Endothelial cell of umbilical vein (primary cell): ENCODE measurements at regions not wholly inside any gene's neighbourhood (a gene's known extent, or its start where the extent isn't known, plus 50 kb on each side); places are given as distances from the start of the nearest gene placed in this dataset.

Experiments
- BruUV-seq: library from RNA; stranded (reverse); fragments of 400-500 nt; replicated peaks from 2 replicates; lab custom pipeline; 2021; lab: Mats Ljungman, UMichigan
- CTCF ChIA-PET: fragments of 300-600, 350-600 bp; sonication (Branson Sonifier 250); formaldehyde crosslinking; loops from one replicate; lab custom pipeline; 2021; ENCODE audit warnings: antibody characterized with exemption, inconsistent platforms; lab: Charles Lee
- POLR2A ChIA-PET: fragments of 300-600, 350-600 bp; sonication (Branson Sonifier 250); formaldehyde crosslinking; loops from one replicate; lab custom pipeline; 2021; ENCODE audit warnings: antibody characterized with exemption, inconsistent platforms; lab: Charles Lee
- DNase-seq: peaks from one replicate; pipeline ENCODE4 v3.0.0-alpha.2; 2011; ENCODE audit warnings: low read depth, low spot score
- FAIRE-seq: peaks from 2 replicates; lab custom pipeline; 2011; peaks lifted over from hg19 to GRCh38; lab: Jason Lieb, UNC
- H2AFZ ChIP-seq: 2 replicates; pipeline ENCODE4 v1.6.0; 2012; ENCODE audit warnings: low read depth, low read length, control low read depth, inconsistent platforms
- H3K27ac ChIP-seq: 2 replicates; pipeline ENCODE4 v1.5.1; 2011; ENCODE audit warnings: low read depth, mild to moderate bottlenecking, control low read depth, low read length, moderate library complexity; ENCODE audit not compliant: insufficient read depth
- H3K27me3 ChIP-seq, 2 experiments: 2 replicates each; pipeline versions ENCODE4 v1.6.0 to v1.6.1; 2011; ENCODE audit warnings: low read length in 2 of 2, mixed read lengths in 1 of 2; ENCODE audit not compliant: control insufficient read depth in 2 of 2, insufficient read depth in 2 of 2
- H3K36me3 ChIP-seq, 2 experiments: 2 replicates in 1 of 2; 3 replicates in 1 of 2; pipeline ENCODE4 v1.5.1; 2011; ENCODE audit warnings: low read length in 2 of 2, mild to moderate bottlenecking in 1 of 2, moderate library complexity in 1 of 2; ENCODE audit not compliant: control insufficient read depth in 2 of 2, insufficient read depth in 2 of 2; ENCODE audit errors: extremely low read depth in 1 of 2
- H3K4me1 ChIP-seq: 3 replicates; pipeline ENCODE4 v1.5.1; 2011; ENCODE audit warnings: mild to moderate bottlenecking, low read length; ENCODE audit not compliant: control insufficient read depth, insufficient read depth; ENCODE audit errors: extremely low read depth
- H3K4me2 ChIP-seq: 2 replicates; pipeline ENCODE4 v1.6.1; 2011; ENCODE audit warnings: low read length, control low read depth, mixed read lengths; ENCODE audit not compliant: insufficient read depth
- H3K4me3 ChIP-seq, 3 experiments: fragments of 200-600 bp in 1 of 3; sonication (generic), shearing (Covaris generic) in 1 of 3; replicated peaks in 1 of 3; 2 replicates each; pipeline ENCODE4 v1.5.1; 2011 to 2016; ENCODE audit warnings: control low read depth in 3 of 3, low read length in 3 of 3, mild to moderate bottlenecking in 2 of 3, inconsistent platforms in 1 of 3, low read depth in 1 of 3, moderate library complexity in 1 of 3; ENCODE audit not compliant: insufficient read depth in 1 of 3
- H3K79me2 ChIP-seq: 2 replicates; pipeline ENCODE4 v1.6.0; 2012; ENCODE audit warnings: low read length, inconsistent platforms; ENCODE audit not compliant: control insufficient read depth, insufficient read depth
- H3K9ac ChIP-seq: replicated peaks from 2 replicates; pipeline ENCODE3; 2011; ENCODE audit warnings: low read length, control low read depth; ENCODE audit not compliant: insufficient read depth; ENCODE audit errors: extremely low read depth
- H3K9me1 ChIP-seq: replicated peaks from 3 replicates; pipeline ENCODE4 v1.6.0; 2011; ENCODE audit warnings: mild to moderate bottlenecking, low read length; ENCODE audit not compliant: control insufficient read depth, insufficient read depth; ENCODE audit errors: extremely low read depth
- H3K9me3 ChIP-seq: replicated peaks from 2 replicates; pipeline ENCODE4 v1.5.1; 2012; ENCODE audit warnings: low read length, inconsistent platforms; ENCODE audit not compliant: control insufficient read depth, insufficient read depth
- H4K20me1 ChIP-seq: replicated peaks from 2 replicates; pipeline ENCODE3; 2011; ENCODE audit warnings: mild to moderate bottlenecking, low read length; ENCODE audit not compliant: control insufficient read depth, insufficient read depth; ENCODE audit errors: extremely low read depth
- EZH2 ChIP-seq: IDR thresholded peaks from 2 replicates; pipeline ENCODE4 v1.6.1; 2012; ENCODE audit warnings: borderline replicate concordance, low read depth, mild to moderate bottlenecking, moderate library complexity, low read length, inconsistent platforms; ENCODE audit not compliant: severe bottlenecking
- FOS ChIP-seq: IDR thresholded peaks from 2 replicates; pipeline ENCODE4 v1.6.1; 2011; ENCODE audit warnings: mild to moderate bottlenecking, low read length, moderate library complexity, borderline replicate concordance; ENCODE audit not compliant: insufficient read depth
- GATA2 ChIP-seq: IDR thresholded peaks from 2 replicates; pipeline ENCODE4 v1.7.0; 2011; ENCODE audit warnings: low read depth, mild to moderate bottlenecking, moderate library complexity, mixed read lengths, low read length; ENCODE audit not compliant: insufficient read length, insufficient read depth
- JUN ChIP-seq: IDR thresholded peaks from 2 replicates; pipeline ENCODE4 v1.6.1; 2011; ENCODE audit warnings: borderline replicate concordance, low read depth; ENCODE audit not compliant: insufficient read length, insufficient read depth
- MAX ChIP-seq: IDR thresholded peaks from 2 replicates; pipeline ENCODE4 v1.6.1; 2011; ENCODE audit not compliant: insufficient read depth, insufficient read length
- MYC ChIP-seq: IDR thresholded peaks from one replicate; pipeline ENCODE4 v1.6.1; 2011; ENCODE audit warnings: mild to moderate bottlenecking, low read depth, low read length
- POLR2A ChIP-seq: IDR thresholded peaks from 2 replicates; pipeline ENCODE4 v1.6.1; 2012; ENCODE audit warnings: low read depth, mild to moderate bottlenecking, control low read depth, low read length
- POLR2AphosphoS5 ChIP-seq: IDR thresholded peaks from 2 replicates; pipeline ENCODE4 v1.6.1; 2012; ENCODE audit warnings: low read depth, mild to moderate bottlenecking, control low read depth, low read length, moderate library complexity; ENCODE audit not compliant: insufficient read depth
- dilution Hi-C: fragments of 300-500 bp; cut with MboI; formaldehyde crosslinking; loops from one replicate; pipeline ENCODE4 v1.15.0; 2019; ENCODE audit warnings: low sequenced_read_pairs; ENCODE audit not compliant: extremely low pct_ligation_motif_present
- intact Hi-C: fragments of 100-400 bp; cut with micrococcal nuclease; formaldehyde crosslinking; loops from one replicate; pipeline ENCODE4 v1.10.0; 2022
- TF ChIP-seq, protein P1 (sequence below), 2 donors: IDR thresholded peaks; 1 replicate in 1 of 2; 2 replicates in 1 of 2; pipeline ENCODE4 v1.5.1; 2011; ENCODE audit warnings: low read length in 2 of 2, mild to moderate bottlenecking in 2 of 2, moderate library complexity in 2 of 2, control low read depth in 1 of 2, inconsistent platforms in 1 of 2, low read depth in 1 of 2; ENCODE audit not compliant: insufficient read depth in 1 of 2; ENCODE audit errors: extremely low read depth in 1 of 2

DNA sequence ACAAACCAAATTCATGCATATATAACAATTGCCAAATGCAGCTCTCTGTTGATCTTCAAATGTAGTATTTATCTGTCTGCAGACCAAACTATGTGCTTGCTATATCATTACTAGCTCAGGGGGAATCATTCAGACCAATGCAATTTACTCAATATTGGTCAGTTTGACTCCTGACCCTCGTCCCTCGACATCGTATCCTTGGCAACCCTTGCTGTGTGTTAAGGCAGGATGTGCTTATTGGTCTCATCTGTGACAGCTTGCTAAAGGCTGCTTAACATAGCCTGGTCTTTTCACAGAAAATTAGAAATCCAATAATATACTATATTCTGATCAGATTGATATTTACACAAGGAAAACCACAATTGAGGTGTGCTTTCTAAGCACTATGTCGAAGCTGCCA, 747.1 kb downstream of the GALR1 start:
- Histone ChIP-seq H2AFZ (no peak overlapping the region), H3K4me3 (no peak overlapping the region), H3K4me1 (no peaks in the 10 kb centered on the region), H3K9me1 (no peaks in the 10 kb centered on the region), H3K9me3 (peaks cover 7% of the 10 kb centered on the region), H3K9ac (no peak overlapping the region), H3K36me3 (no peaks in the 10 kb centered on the region), H3K27ac (no peak overlapping the region), H3K79me2 (no peaks in the 10 kb centered on the region), H3K4me2 (no peak overlapping the region), H4K20me1 (no peaks in the 10 kb centered on the region), H3K27me3 (no peaks in the 10 kb centered on the region)
- dilution Hi-C loops (no loop called here), intact Hi-C loops (no loop called here)
- ChIA-PET POLR2A (no interaction called here), CTCF (no interaction called here)
- no TSS peak for BruUV-seq
- TF ChIP-seq GATA2 (no peak), MYC (no peak), MAX (no peak), FOS (no peak), EZH2 (no peak), JUN (no peak), POLR2A (no peak), POLR2AphosphoS5 (no peak)
- no peak for FAIRE-seq
- DNase-seq = no peak

GRCh38 chr18:78001811-78002210, 752.2 kb downstream of the GALR1 start:
- intact Hi-C loops (no loop called here), dilution Hi-C loops (no loop called here)
- Histone ChIP-seq H3K9me1 (no peaks in the 10 kb centered on the region), H3K27ac (no peak overlapping the region), H4K20me1 (no peaks in the 10 kb centered on the region), H2AFZ (no peak overlapping the region), H3K36me3 (no peaks in the 10 kb centered on the region), H3K9ac (no peak overlapping the region), H3K9me3 (peaks cover 2% of the 10 kb centered on the region), H3K27me3 (no peaks in the 10 kb centered on the region), H3K4me2 (no peak overlapping the region), H3K4me1 (no peaks in the 10 kb centered on the region), H3K79me2 (no peaks in the 10 kb centered on the region), H3K4me3 (no peak overlapping the region)
- TF ChIP-seq JUN (no peak), MYC (no peak), GATA2 (no peak), MAX (no peak), EZH2 (no peak), POLR2A (no peak), POLR2AphosphoS5 (no peak), FOS (no peak)
- TF ChIP-seq, protein P1, sequence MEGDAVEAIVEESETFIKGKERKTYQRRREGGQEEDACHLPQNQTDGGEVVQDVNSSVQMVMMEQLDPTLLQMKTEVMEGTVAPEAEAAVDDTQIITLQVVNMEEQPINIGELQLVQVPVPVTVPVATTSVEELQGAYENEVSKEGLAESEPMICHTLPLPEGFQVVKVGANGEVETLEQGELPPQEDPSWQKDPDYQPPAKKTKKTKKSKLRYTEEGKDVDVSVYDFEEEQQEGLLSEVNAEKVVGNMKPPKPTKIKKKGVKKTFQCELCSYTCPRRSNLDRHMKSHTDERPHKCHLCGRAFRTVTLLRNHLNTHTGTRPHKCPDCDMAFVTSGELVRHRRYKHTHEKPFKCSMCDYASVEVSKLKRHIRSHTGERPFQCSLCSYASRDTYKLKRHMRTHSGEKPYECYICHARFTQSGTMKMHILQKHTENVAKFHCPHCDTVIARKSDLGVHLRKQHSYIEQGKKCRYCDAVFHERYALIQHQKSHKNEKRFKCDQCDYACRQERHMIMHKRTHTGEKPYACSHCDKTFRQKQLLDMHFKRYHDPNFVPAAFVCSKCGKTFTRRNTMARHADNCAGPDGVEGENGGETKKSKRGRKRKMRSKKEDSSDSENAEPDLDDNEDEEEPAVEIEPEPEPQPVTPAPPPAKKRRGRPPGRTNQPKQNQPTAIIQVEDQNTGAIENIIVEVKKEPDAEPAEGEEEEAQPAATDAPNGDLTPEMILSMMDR (IDR thresholded peaks at IDR 0.05; ENCODE audit: extremely low read depth in 1 of 2, insufficient read depth in 1 of 2, low read depth in 1 of 2, low read length in 2 of 2) = no peak
- no peak for FAIRE-seq
- POLR2A ChIA-PET = no interaction called here
- no peak for DNase-seq
- CTCF ChIA-PET = no interaction called here
- no TSS peak for BruUV-seq
